Uterus (tissue), 3 donors: ENCODE measurements at regions not wholly inside any gene's neighbourhood (a gene's known extent, or its start where the extent isn't known, plus 50 kb on each side); places are given as distances from the start of the nearest gene placed in this dataset.

Experiments
- DNase-seq, 2 donors: peaks; one replicate each; pipeline ENCODE4 v3.0.0-alpha.2; 2019 to 2020
- H3K27ac ChIP-seq, 2 donors: fragments of 200-600 bp; sonication (generic); 1 replicate in 1 of 2; 2 replicates in 1 of 2; pipeline ENCODE4 v1.5.1; 2016 to 2018
- H3K27me3 ChIP-seq, 2 donors: fragments of 200-600 bp; sonication (generic); one replicate each; pipeline ENCODE4 v1.5.1; 2018 to 2019; ENCODE audit warnings: control low read depth in 1 of 2
- H3K36me3 ChIP-seq, 2 donors: fragments of 200-600 bp; sonication (generic); one replicate each; pipeline ENCODE4 v1.5.1; 2019; ENCODE audit warnings: control low read depth in 1 of 2
- H3K4me1 ChIP-seq, 2 donors: fragments of 200-600 bp; sonication (generic); one replicate each; pipeline ENCODE4 v1.5.1; 2018 to 2019; ENCODE audit warnings: control low read depth in 1 of 2
- H3K4me3 ChIP-seq, 2 donors: fragments of 200-600 bp; sonication (generic); 1 replicate in 1 of 2; 2 replicates in 1 of 2; pipeline ENCODE4 v1.5.1; 2018 to 2019; ENCODE audit warnings: mild to moderate bottlenecking in 1 of 2
- H3K9me3 ChIP-seq, 2 donors: fragments of 200-600 bp; sonication (generic); one replicate each; pipeline ENCODE4 v1.5.1; 2019; ENCODE audit warnings: control low read depth in 1 of 2
- POLR2A ChIP-seq, 2 donors: fragments of 450-650 bp; IDR thresholded peaks; one replicate each; pipeline ENCODE4 v1.6.1; 2016; ENCODE audit warnings: antibody characterized with exemption in 2 of 2, mild to moderate bottlenecking in 1 of 2, moderate library complexity in 1 of 2
- intact Hi-C: fragments of 100-400 bp; cut with DNase I; formaldehyde crosslinking; loops from one replicate; pipeline ENCODE4 v1.15.1; 2023; ENCODE audit warnings: low total_unique reads
- TF ChIP-seq, protein P1 (sequence below), 4 experiments: fragments of 200-600 bp in 2 of 4; fragments of 450-650 bp in 2 of 4; sonication (generic) in 2 of 4; IDR thresholded peaks; one replicate each; pipeline ENCODE4 v1.5.1; 2016 to 2019; ENCODE audit warnings: antibody characterized with exemption in 4 of 4, mild to moderate bottlenecking in 2 of 4, moderate library complexity in 1 of 4
- donor health status: DM: yes; HTN: yes; CAD: no.

DNA sequence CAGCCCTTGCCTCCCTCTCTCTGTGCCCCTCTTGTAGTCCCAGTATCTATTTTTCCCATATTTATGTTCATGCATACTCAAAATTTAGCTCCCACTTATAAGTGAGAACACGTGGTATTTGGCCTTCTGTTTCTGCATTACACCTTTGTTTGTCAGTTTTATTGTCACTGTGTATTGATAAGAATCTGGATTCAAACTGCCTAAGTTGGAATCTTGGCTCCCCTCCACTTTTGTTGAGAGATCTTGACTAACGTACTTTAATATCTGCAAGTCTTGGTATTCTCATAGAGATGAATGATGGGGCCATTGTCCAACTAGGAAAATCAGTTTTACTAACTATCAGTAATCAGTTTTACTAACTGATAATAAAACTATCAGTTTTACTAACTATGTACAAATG lies 87.8 kb upstream of the PRMT6 start:
- no peak for DNase-seq
- intact Hi-C loops = no loop called here
- no peak overlapping the region for H3K27ac ChIP-seq
- H3K27me3 ChIP-seq = no peaks in the 10 kb centered on the region
- TF ChIP-seq, protein P1, sequence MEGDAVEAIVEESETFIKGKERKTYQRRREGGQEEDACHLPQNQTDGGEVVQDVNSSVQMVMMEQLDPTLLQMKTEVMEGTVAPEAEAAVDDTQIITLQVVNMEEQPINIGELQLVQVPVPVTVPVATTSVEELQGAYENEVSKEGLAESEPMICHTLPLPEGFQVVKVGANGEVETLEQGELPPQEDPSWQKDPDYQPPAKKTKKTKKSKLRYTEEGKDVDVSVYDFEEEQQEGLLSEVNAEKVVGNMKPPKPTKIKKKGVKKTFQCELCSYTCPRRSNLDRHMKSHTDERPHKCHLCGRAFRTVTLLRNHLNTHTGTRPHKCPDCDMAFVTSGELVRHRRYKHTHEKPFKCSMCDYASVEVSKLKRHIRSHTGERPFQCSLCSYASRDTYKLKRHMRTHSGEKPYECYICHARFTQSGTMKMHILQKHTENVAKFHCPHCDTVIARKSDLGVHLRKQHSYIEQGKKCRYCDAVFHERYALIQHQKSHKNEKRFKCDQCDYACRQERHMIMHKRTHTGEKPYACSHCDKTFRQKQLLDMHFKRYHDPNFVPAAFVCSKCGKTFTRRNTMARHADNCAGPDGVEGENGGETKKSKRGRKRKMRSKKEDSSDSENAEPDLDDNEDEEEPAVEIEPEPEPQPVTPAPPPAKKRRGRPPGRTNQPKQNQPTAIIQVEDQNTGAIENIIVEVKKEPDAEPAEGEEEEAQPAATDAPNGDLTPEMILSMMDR (IDR thresholded peaks at IDR 0.05) = no peak
- no peak for TF ChIP-seq POLR2A (IDR thresholded peaks at IDR 0.05)
- no peaks in the 10 kb centered on the region for H3K4me1 ChIP-seq
- no peaks in the 10 kb centered on the region for H3K9me3 ChIP-seq
- H3K36me3 ChIP-seq = no peaks in the 10 kb centered on the region
- no peak overlapping the region for H3K4me3 ChIP-seq

DNA sequence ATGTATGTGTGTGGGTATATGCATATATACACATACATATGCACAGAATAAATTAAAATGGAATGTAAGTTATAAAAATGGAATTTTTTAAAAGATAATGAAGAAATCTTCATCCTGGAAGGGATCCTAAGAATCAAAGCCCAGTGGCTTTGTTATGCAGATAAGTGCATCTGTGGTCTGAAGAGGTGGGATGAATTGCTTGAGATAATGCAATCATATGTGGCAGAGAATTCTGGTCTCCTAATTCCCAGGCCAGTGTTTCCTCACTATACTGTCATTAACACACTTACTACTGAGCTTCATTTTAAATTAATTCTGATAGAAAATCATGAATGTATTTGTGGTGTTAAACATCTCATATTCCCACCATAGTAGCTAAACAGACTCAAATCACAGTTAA lies 86.7 kb upstream of the PRMT6 start:
- Histone ChIP-seq H3K4me3 (no peak overlapping the region), H3K27ac (no peak overlapping the region), H3K36me3 (no peaks in the 10 kb centered on the region), H3K4me1 (no peaks in the 10 kb centered on the region), H3K27me3 (no peaks in the 10 kb centered on the region), H3K9me3 (no peaks in the 10 kb centered on the region)
- intact Hi-C loops = no loop called here
- DNase-seq = no peak
- no peak for TF ChIP-seq POLR2A (IDR thresholded peaks at IDR 0.05)
- TF ChIP-seq, protein P1 (IDR thresholded peaks at IDR 0.05) = no peak

DNA sequence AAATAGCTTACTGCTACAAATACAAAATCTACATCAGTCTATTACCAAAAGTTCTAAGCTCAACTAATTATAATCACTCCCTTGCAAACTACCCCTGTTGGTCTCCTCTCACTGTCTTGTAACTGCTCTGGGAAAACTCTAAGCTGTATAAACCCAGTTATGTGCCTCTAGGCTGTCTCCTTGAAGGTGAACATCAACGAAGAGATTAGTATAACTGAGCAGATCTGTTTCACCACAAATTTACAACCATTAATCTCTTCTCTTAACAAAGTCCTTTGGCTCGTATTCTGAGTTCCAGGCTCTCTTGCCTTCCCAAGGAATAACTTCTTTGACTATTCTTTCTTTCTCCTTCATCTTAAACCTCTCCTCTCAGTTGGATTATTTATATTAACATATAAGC lies 84.4 kb upstream of the PRMT6 start:
- intact Hi-C loops = no loop called here
- no peak for TF ChIP-seq POLR2A (IDR thresholded peaks at IDR 0.05)
- TF ChIP-seq, protein P1 (IDR thresholded peaks at IDR 0.05) = no peak
- no peaks in the 10 kb centered on the region for H3K9me3 ChIP-seq
- H3K27ac ChIP-seq = no peak overlapping the region
- H3K27me3 ChIP-seq = no peaks in the 10 kb centered on the region
- DNase-seq = no peak
- no peaks in the 10 kb centered on the region for H3K36me3 ChIP-seq
- no peaks in the 10 kb centered on the region for H3K4me1 ChIP-seq
- H3K4me3 ChIP-seq = no peak overlapping the region

DNA sequence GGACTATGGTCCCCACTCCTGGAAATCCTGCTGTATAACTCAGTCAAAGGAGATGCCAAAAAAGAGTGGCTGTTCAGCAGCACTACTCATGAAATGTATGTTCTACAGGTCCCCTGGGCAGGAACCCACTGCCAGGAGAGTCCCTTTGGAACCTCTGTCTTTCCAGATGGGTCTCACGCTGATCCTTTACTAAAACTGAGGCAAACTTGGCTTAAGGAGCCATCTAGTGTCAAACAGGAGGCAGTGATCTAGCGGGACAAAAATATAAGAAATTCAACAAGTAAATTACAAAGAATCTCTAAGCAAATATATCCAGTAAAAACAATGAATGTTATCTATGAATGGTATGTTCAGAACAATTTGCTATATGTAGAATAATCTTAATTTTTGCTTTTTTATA lies 80.5 kb upstream of the PRMT6 start:
- Histone ChIP-seq H3K27me3 (no peaks in the 10 kb centered on the region), H3K4me3 (no peak overlapping the region), H3K4me1 (no peaks in the 10 kb centered on the region), H3K27ac (no peak overlapping the region), H3K9me3 (no peaks in the 10 kb centered on the region), H3K36me3 (no peaks in the 10 kb centered on the region)
- no peak for DNase-seq
- no peak for TF ChIP-seq POLR2A (IDR thresholded peaks at IDR 0.05)
- TF ChIP-seq, protein P1 (IDR thresholded peaks at IDR 0.05) = no peak
- intact Hi-C loops = no loop called here

DNA sequence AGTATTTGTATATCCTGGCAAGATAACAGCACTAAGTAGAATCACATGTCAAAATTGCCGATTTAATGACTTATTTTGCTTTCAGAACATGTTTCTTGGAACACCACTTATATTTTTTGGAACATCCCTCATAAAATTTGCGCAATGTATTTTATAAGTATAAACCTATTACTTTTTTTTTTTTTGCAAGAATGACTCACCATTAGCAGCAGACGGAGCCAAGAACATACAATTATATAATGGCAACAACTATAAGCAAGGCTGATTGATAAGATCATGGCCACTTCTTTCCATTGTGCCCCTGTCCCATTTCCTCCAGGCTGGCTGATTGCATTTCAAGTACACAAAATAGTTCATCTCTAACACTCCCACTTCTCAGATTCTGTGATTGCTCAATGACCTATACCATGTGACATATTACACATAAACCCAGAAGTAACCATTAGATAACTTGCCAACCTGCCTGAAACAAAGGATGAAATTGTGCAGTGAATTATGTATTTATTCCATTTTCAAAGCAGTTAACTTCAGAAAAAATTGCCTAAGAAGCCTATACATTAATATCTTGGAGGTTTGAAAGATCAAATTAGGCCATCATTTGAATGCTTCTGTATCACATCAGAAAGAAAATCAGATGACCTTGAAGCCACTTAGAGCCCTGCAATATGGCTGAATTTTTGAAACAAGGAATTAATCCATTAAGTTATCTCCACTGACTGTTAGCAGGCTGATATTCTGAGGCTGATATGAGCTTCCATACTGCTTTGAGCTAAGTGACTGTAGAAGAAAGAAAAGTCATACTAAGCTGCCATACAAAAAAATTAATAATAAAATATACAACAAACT lies 77.8 kb upstream of the PRMT6 start:
- H3K36me3 ChIP-seq = no peaks in the 10 kb centered on the region
- H3K4me1 ChIP-seq = no peaks in the 10 kb centered on the region
- no peaks in the 10 kb centered on the region for H3K27me3 ChIP-seq
- no peak overlapping the region for H3K27ac ChIP-seq
- no peak for DNase-seq
- no peaks in the 10 kb centered on the region for H3K9me3 ChIP-seq
- H3K4me3 ChIP-seq = no peak overlapping the region
- TF ChIP-seq POLR2A (IDR thresholded peaks at IDR 0.05) = no peak
- TF ChIP-seq, protein P1 (IDR thresholded peaks at IDR 0.05) = no peak
- intact Hi-C loops = no loop called here
